Astrocyte (in vitro differentiated cells and primary cell): ENCODE measurements at regions not wholly inside any gene's neighbourhood (a gene's known extent, or its start where the extent isn't known, plus 50 kb on each side); places are given as distances from the start of the nearest gene placed in this dataset.

ENCODE experiments used
- DNase-seq: peaks from one replicate; pipeline ENCODE4 v3.0.0-alpha.2; 2010; ENCODE audit warnings: low read depth
- FAIRE-seq: peaks from 2 replicates; lab custom pipeline; 2011; peaks lifted over from hg19 to GRCh38; lab: Jason Lieb, UNC
- H2AFZ ChIP-seq: 2 replicates; pipeline ENCODE4 v1.6.0; 2012; ENCODE audit warnings: low read depth, low read length, inconsistent platforms
- H3K27ac ChIP-seq: 2 replicates; pipeline ENCODE4 v1.5.1; 2011; ENCODE audit warnings: low read depth, low read length, inconsistent platforms
- H3K27me3 ChIP-seq: 2 replicates; pipeline ENCODE4 v1.6.0; 2011; ENCODE audit warnings: low read length, inconsistent platforms; ENCODE audit not compliant: insufficient read depth
- H3K36me3 ChIP-seq: 2 replicates; pipeline ENCODE4 v1.5.1; 2011; ENCODE audit warnings: low read length, inconsistent platforms; ENCODE audit not compliant: insufficient read depth
- H3K4me1 ChIP-seq: 2 replicates; pipeline ENCODE4 v1.5.1; 2011; ENCODE audit warnings: low read length, inconsistent platforms; ENCODE audit not compliant: insufficient read depth
- H3K4me2 ChIP-seq: 2 replicates; pipeline ENCODE4 v1.6.0; 2012; ENCODE audit warnings: low read length, inconsistent platforms
- H3K4me3 ChIP-seq: 2 replicates; pipeline ENCODE4 v1.5.1; 2011; ENCODE audit warnings: low read depth, mild to moderate bottlenecking, low read length, inconsistent platforms; ENCODE audit not compliant: insufficient read depth
- H3K79me2 ChIP-seq: 2 replicates; pipeline ENCODE4 v1.6.0; 2012; ENCODE audit warnings: mild to moderate bottlenecking, low read length, inconsistent platforms; ENCODE audit not compliant: insufficient read depth
- H3K9ac ChIP-seq: 2 replicates; pipeline ENCODE4 v1.6.0; 2012; ENCODE audit warnings: mild to moderate bottlenecking, low read length, inconsistent platforms
- H3K9me3 ChIP-seq: 2 replicates; pipeline ENCODE4 v1.5.1; 2012; ENCODE audit warnings: low read depth, mild to moderate bottlenecking, low read length, inconsistent platforms; ENCODE audit not compliant: insufficient read depth
- H4K20me1 ChIP-seq: 2 replicates; pipeline ENCODE4 v1.6.0; 2012; ENCODE audit warnings: low read length, inconsistent platforms; ENCODE audit not compliant: insufficient read depth
- H3K27ac Mint-ChIP-seq: one replicate; pipeline ENCODE4 v1.8.0; 2021; ENCODE audit warnings: mild to moderate bottlenecking, mixed read lengths; ENCODE audit not compliant: unreplicated experiment
- H3K27me3 Mint-ChIP-seq: one replicate; pipeline ENCODE4 v1.8.0; 2021; ENCODE audit warnings: low read depth, mixed read lengths; ENCODE audit not compliant: unreplicated experiment
- H3K36me3 Mint-ChIP-seq: one replicate; pipeline ENCODE4 v1.8.0; 2021; ENCODE audit warnings: low read depth, mixed read lengths; ENCODE audit not compliant: unreplicated experiment
- H3K4me1 Mint-ChIP-seq: one replicate; pipeline ENCODE4 v1.8.0; 2021; ENCODE audit warnings: low read depth, mixed read lengths; ENCODE audit not compliant: unreplicated experiment
- H3K4me3 Mint-ChIP-seq: one replicate; pipeline ENCODE4 v1.8.0; 2021; ENCODE audit warnings: mild to moderate bottlenecking, moderate library complexity, mixed read lengths; ENCODE audit not compliant: unreplicated experiment
- H3K9me3 Mint-ChIP-seq: one replicate; pipeline ENCODE4 v1.8.0; 2021; ENCODE audit warnings: mild to moderate bottlenecking, mixed read lengths; ENCODE audit not compliant: unreplicated experiment
- EZH2 ChIP-seq: IDR thresholded peaks from 2 replicates; pipeline ENCODE4 v1.6.1; 2012; ENCODE audit warnings: mild to moderate bottlenecking, low read length, inconsistent platforms; ENCODE audit not compliant: insufficient read depth
- TF ChIP-seq, protein P1 (sequence below): IDR thresholded peaks from 2 replicates; pipeline ENCODE4 v1.5.1; 2011; ENCODE audit warnings: low read depth, mild to moderate bottlenecking, inconsistent platforms, low read length, moderate library complexity; ENCODE audit not compliant: insufficient read depth

- FAIRE-seq = no peak
- Histone ChIP-seq H4K20me1 (no peaks in the 10 kb centered on the region), H3K9me3 (no peaks in the 10 kb centered on the region), H3K4me3 (no peak overlapping the region), H3K79me2 (no peaks in the 10 kb centered on the region), H3K27me3 (no peaks in the 10 kb centered on the region), H2AFZ (no peak overlapping the region), H3K36me3 (no peaks in the 10 kb centered on the region), H3K27ac (no peak overlapping the region), H3K4me2 (no peak overlapping the region), H3K9ac (no peak overlapping the region), H3K4me1 (no peaks in the 10 kb centered on the region)
- Mint-ChIP-seq H3K27ac (peak overlapping the region; percentile 2), H3K27me3 (peaks cover 46% of the 10 kb centered on the region), H3K9me3 (peaks cover 7% of the 10 kb centered on the region), H3K4me3 (no peak overlapping the region), H3K4me1 (no peaks in the 10 kb centered on the region), H3K36me3 (no peaks in the 10 kb centered on the region)
- TF ChIP-seq, protein P1, sequence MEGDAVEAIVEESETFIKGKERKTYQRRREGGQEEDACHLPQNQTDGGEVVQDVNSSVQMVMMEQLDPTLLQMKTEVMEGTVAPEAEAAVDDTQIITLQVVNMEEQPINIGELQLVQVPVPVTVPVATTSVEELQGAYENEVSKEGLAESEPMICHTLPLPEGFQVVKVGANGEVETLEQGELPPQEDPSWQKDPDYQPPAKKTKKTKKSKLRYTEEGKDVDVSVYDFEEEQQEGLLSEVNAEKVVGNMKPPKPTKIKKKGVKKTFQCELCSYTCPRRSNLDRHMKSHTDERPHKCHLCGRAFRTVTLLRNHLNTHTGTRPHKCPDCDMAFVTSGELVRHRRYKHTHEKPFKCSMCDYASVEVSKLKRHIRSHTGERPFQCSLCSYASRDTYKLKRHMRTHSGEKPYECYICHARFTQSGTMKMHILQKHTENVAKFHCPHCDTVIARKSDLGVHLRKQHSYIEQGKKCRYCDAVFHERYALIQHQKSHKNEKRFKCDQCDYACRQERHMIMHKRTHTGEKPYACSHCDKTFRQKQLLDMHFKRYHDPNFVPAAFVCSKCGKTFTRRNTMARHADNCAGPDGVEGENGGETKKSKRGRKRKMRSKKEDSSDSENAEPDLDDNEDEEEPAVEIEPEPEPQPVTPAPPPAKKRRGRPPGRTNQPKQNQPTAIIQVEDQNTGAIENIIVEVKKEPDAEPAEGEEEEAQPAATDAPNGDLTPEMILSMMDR = no peak
- TF ChIP-seq EZH2 = no peak
- DNase-seq = no peak
Observed at GRCh38 chr9:93825348-93826115, 129.6 kb downstream of the BARX1 start.

DNA sequence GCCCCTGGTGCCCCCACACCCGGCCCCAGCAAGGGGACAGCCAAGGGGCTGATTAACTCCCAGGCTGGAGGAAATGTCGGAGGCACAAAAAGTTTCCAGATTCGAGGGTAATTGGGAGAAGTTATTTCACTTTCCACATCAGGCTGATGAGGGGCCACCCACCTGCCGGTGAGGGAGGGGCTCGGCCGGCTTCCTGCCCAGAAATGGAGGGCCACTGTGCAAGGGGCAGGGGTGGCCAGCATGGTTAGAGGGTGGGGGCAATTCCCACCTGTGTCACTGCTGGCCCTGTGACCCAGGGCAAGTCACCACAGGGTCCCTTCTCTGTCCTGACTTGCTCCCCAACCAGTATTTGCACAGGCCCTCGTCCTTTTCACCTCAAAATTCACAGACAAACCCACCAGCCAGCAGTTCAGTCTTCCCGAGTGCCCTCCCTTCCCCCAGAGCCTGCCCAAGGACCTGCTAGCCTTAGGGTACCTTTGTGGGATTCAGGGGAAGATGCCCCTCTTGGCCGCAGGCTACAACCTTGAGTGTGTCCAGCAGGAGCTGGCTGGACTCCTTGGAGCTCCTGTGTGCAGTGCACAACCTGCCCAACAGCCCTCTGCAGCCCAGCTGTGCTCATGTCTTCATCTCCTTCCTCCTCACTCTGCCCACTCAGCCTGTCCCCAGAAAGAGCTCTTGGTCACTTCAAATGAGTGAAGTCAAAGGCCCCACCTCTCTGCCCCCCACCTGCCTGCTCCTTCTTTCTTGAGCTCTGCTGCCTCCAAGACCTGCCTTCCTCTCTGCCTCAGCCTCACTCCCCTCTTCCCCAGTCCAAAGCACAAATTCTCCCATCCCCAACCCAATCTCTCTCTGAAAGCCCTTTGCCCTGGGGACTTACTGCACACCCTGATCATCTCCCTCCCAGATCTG lies 130.5 kb downstream of the BARX1 start:
- Mint-ChIP-seq H3K9me3 (peaks cover 6% of the 10 kb centered on the region), H3K27ac (no peak overlapping the region), H3K4me3 (no peak overlapping the region), H3K27me3 (peaks cover 55% of the 10 kb centered on the region), H3K36me3 (no peaks in the 10 kb centered on the region), H3K4me1 (no peaks in the 10 kb centered on the region)
- no peaks in the 10 kb centered on the region for H3K9me3 ChIP-seq
- no peak overlapping the region for H3K4me3 ChIP-seq
- H3K27ac ChIP-seq = no peak overlapping the region
- H3K4me2 ChIP-seq = no peak overlapping the region
- no peaks in the 10 kb centered on the region for H4K20me1 ChIP-seq
- no peak for DNase-seq
- H2AFZ ChIP-seq = no peak overlapping the region
- no peak for TF ChIP-seq EZH2
- TF ChIP-seq, protein P1 = no peak
- no peaks in the 10 kb centered on the region for H3K4me1 ChIP-seq
- no peak overlapping the region for H3K9ac ChIP-seq
- FAIRE-seq = no peak
- H3K27me3 ChIP-seq = no peaks in the 10 kb centered on the region
- no peaks in the 10 kb centered on the region for H3K79me2 ChIP-seq
- no peaks in the 10 kb centered on the region for H3K36me3 ChIP-seq
